ENCODE measurements at regions not wholly inside any gene's neighbourhood (a gene's known extent, or its start where the extent isn't known, plus 50 kb on each side); places are given as distances from the start of the nearest gene placed in this dataset.

DNA sequence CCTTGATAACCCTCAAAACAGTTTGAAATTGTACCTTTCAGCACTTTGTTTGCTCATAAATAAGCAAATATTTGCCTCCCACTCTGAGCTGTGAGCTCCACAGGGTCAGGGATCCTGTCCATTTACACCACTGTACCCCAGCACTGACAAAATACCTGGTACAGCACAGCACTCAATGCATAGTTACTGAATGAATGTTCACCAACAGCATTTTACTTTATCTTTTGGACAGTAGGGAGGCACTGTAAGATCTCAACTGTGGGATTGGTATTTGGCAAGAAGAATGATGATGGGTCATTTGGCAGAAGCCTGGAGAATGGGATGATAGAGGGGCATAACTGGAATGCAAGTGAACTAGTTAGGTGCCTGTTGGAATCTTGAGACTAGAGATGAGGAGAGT lies 127.2 kb upstream of the ARGLU1 start:
- TF ChIP-seq, protein P1, sequence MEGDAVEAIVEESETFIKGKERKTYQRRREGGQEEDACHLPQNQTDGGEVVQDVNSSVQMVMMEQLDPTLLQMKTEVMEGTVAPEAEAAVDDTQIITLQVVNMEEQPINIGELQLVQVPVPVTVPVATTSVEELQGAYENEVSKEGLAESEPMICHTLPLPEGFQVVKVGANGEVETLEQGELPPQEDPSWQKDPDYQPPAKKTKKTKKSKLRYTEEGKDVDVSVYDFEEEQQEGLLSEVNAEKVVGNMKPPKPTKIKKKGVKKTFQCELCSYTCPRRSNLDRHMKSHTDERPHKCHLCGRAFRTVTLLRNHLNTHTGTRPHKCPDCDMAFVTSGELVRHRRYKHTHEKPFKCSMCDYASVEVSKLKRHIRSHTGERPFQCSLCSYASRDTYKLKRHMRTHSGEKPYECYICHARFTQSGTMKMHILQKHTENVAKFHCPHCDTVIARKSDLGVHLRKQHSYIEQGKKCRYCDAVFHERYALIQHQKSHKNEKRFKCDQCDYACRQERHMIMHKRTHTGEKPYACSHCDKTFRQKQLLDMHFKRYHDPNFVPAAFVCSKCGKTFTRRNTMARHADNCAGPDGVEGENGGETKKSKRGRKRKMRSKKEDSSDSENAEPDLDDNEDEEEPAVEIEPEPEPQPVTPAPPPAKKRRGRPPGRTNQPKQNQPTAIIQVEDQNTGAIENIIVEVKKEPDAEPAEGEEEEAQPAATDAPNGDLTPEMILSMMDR (conservative IDR thresholded peaks at IDR 0.05; ENCODE audit: control insufficient read depth, insufficient read depth, low read depth, low read length): no peak
- no peak for DNase-seq (ENCODE audit: low read depth)
- no peak overlapping the region for H3K4me3 ChIP-seq (ENCODE audit: control insufficient read depth, low read depth, low read length)

DNA sequence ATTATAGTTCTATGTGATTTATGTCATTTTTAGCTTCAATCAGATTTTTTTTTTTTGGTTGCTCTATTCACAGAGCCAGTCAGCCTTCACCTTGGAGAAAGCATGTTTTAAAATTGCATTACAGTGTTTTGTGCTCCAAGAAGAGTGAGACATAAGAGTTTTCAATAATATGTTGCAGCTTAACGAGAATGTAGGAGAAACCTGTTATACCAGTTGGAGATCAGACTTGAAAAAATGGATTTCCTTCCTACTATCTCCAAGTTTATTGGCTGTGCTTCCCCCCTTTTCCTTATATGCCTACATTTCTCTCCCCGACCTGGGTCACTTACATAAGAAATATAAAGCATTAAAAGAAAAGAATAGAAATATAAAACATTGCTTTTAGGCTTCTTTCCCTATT lies 123.9 kb upstream of the ARGLU1 start:
- DNase-seq (ENCODE audit: low read depth): no peak
- TF ChIP-seq, protein P1 (conservative IDR thresholded peaks at IDR 0.05; ENCODE audit: control insufficient read depth, insufficient read depth, low read depth, low read length): no peak
- no peak overlapping the region for H3K4me3 ChIP-seq (ENCODE audit: control insufficient read depth, low read depth, low read length)

DNA sequence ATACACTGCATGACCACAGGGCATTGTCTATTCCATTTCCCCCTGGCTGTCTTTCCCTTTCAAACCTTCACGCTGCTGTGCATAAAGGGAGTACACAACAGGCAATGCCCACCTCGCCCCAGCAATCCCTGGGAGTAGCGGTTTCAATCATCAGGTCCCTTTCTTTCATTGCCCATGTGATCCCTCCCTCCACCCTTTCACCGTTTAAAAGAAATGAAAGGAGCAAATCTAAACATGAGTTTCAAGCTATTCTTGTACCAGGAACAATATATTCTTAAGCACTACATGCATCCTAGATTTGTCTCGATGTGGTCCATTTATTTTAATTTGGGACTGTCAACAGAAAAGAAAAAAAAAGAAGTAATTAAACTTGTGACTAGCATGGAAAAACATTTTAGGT lies 123.4 kb upstream of the ARGLU1 start:
- TF ChIP-seq, protein P1 (conservative IDR thresholded peaks at IDR 0.05; ENCODE audit: control insufficient read depth, insufficient read depth, low read depth, low read length): no peak
- no peak overlapping the region for H3K4me3 ChIP-seq (ENCODE audit: control insufficient read depth, low read depth, low read length)
- DNase-seq (ENCODE audit: low read depth): no peak

DNA sequence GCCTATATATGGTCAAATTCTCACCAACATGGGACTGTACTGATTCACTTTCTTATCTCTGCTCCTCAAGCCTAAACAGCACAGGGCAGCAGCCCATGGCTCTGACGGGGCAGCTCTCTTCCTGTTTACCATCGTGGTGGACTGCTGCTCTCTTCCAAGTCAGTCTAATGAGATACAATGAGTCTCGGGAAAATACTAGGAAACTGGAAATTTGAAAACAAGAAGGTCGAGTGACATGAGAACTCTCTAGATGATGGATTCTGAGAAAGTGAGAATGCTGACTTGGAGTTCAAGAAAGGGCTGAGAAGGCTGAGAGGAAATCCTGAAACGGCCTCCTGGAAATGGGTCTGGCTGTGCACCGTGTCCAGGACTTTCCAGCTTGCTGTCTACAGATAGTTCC lies 122.8 kb upstream of the ARGLU1 start:
- no peak for DNase-seq (ENCODE audit: low read depth)
- H3K4me3 ChIP-seq (ENCODE audit: control insufficient read depth, low read depth, low read length): no peak overlapping the region
- TF ChIP-seq, protein P1 (conservative IDR thresholded peaks at IDR 0.05; ENCODE audit: control insufficient read depth, insufficient read depth, low read depth, low read length): no peak

DNA sequence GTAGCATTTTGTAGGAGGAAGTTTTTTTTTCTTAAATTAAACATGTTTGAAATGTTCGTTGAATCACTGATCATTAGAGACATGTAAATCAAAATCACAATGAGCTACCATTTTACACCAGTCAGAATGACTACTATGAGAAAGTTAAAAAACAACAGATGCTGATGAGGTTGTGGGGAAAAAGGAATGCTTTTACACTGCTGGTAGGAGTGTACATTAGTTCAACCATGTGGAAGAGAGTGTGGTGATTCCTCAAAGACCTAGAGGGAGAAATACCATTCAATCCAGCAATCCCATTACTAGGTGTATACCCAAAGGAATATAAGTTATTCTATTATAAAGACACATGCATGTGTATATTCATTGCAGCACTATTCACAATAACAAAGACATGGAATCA lies 122.0 kb upstream of the ARGLU1 start:
- H3K4me3 ChIP-seq (ENCODE audit: control insufficient read depth, low read depth, low read length): no peak overlapping the region
- TF ChIP-seq, protein P1 (conservative IDR thresholded peaks at IDR 0.05; ENCODE audit: control insufficient read depth, insufficient read depth, low read depth, low read length): no peak
- no peak for DNase-seq (ENCODE audit: low read depth)

DNA sequence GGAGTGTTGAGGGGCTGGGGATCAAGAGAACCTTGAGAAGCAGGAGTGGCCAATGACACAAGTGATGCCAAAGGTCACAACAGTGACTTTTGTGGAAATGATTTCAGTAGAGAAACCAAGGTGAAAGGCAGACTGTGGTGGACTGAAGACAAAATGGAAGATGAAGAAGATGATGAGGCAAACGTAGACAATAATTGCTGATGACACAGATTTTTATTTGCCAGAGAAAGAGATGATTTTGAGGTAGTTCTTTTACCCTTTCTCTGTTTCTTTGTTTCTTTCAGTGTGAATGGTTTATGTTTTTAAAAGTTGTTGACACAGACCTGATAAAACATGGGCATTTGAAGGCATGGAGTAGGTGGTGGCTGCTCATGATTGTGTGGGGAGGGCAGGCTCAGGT lies 121.0 kb upstream of the ARGLU1 start:
- TF ChIP-seq, protein P1 (conservative IDR thresholded peaks at IDR 0.05; ENCODE audit: control insufficient read depth, insufficient read depth, low read depth, low read length): no peak

DNA sequence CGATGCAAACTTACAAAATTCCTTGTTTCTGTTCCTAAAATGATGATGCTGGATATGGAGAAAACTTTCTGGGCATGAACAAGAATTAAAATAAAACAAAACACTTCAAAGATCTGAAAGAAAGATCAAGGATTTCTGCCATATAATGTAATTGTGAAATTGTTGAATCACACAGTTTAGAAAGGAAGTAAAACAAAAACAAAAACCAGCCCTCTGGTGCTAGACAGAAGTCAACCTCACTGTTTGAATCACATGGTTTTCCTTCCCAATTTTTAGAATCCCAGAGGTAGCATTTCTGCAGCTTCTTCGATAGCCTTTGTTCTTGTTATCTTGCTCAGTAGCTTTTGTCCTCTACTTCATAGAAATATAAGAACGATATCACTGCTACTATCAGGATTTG lies 118.2 kb upstream of the ARGLU1 start:
- no peak for DNase-seq (ENCODE audit: low read depth)
- TF ChIP-seq, protein P1 (conservative IDR thresholded peaks at IDR 0.05; ENCODE audit: control insufficient read depth, insufficient read depth, low read depth, low read length): no peak
- no peak overlapping the region for H3K4me3 ChIP-seq (ENCODE audit: control insufficient read depth, low read depth, low read length)

More for the DNA sequence above, 121.0 kb upstream of the ARGLU1 start:
- no peak for DNase-seq (ENCODE audit: low read depth)
- no peak overlapping the region for H3K4me3 ChIP-seq (ENCODE audit: control insufficient read depth, low read depth, low read length)

All from fibroblast of mammary gland (primary cell).